Lower leg skin (tissue), 3 donors: ENCODE measurements at regions not wholly inside any gene's neighbourhood (a gene's known extent, or its start where the extent isn't known, plus 50 kb on each side); places are given as distances from the start of the nearest gene placed in this dataset.

Experiments used
- POLR2A ChIP-seq, 2 donors: fragments of 450-650 bp; IDR thresholded peaks; one replicate each; pipeline ENCODE4 v1.6.1; 2016 to 2017; ENCODE audit warnings: antibody characterized with exemption in 2 of 2, mild to moderate bottlenecking in 1 of 2, moderate library complexity in 1 of 2
- TF ChIP-seq, protein P1 (sequence below), 3 donors: fragments of 450-650 bp; IDR thresholded peaks; one replicate each; pipeline ENCODE4 v1.5.1; 2016; ENCODE audit warnings: antibody characterized with exemption in 3 of 3, mild to moderate bottlenecking in 3 of 3, moderate library complexity in 2 of 3

GRCh38 chr9:126113176-126113575, 213.5 kb upstream of the MVB12B start:
- TF ChIP-seq, protein P1, sequence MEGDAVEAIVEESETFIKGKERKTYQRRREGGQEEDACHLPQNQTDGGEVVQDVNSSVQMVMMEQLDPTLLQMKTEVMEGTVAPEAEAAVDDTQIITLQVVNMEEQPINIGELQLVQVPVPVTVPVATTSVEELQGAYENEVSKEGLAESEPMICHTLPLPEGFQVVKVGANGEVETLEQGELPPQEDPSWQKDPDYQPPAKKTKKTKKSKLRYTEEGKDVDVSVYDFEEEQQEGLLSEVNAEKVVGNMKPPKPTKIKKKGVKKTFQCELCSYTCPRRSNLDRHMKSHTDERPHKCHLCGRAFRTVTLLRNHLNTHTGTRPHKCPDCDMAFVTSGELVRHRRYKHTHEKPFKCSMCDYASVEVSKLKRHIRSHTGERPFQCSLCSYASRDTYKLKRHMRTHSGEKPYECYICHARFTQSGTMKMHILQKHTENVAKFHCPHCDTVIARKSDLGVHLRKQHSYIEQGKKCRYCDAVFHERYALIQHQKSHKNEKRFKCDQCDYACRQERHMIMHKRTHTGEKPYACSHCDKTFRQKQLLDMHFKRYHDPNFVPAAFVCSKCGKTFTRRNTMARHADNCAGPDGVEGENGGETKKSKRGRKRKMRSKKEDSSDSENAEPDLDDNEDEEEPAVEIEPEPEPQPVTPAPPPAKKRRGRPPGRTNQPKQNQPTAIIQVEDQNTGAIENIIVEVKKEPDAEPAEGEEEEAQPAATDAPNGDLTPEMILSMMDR (IDR thresholded peaks at IDR 0.05): no peak
- TF ChIP-seq POLR2A (IDR thresholded peaks at IDR 0.05): no peak
